ENCODE measurements at regions not wholly inside any gene's neighbourhood (a gene's known extent, or its start where the extent isn't known, plus 50 kb on each side); places are given as distances from the start of the nearest gene placed in this dataset.

- no peaks in the 10 kb centered on the region for H3K4me1 ChIP-seq
- H3K27ac ChIP-seq: no peak overlapping the region
- no peak overlapping the region for H3K4me3 ChIP-seq
- no peaks in the 10 kb centered on the region for H3K9me3 ChIP-seq
- no peak for DNase-seq (ENCODE audit: low spot score)
- TF ChIP-seq CTCF (IDR thresholded peaks at IDR 0.05): no peak
- no peaks in the 10 kb centered on the region for H3K36me3 ChIP-seq
- no peaks in the 10 kb centered on the region for H3K27me3 ChIP-seq
Observed at GRCh38 chr16:87240211-87241136, 76.7 kb downstream of the C16orf95 start.

GRCh38 chr16:87241137-87241771 lies 75.9 kb downstream of the C16orf95 start:
- Histone ChIP-seq H3K4me1 (no peaks in the 10 kb centered on the region), H3K9me3 (no peaks in the 10 kb centered on the region), H3K27me3 (no peaks in the 10 kb centered on the region), H3K4me3 (no peak overlapping the region), H3K36me3 (no peaks in the 10 kb centered on the region), H3K27ac (no peak overlapping the region)
- no peak for TF ChIP-seq CTCF (IDR thresholded peaks at IDR 0.05)
- DNase-seq (ENCODE audit: low spot score): no peak

GRCh38 chr16:87243478-87243877 lies 73.7 kb downstream of the C16orf95 start:
- Histone ChIP-seq H3K4me1 (no peaks in the 10 kb centered on the region), H3K36me3 (no peaks in the 10 kb centered on the region), H3K9me3 (no peaks in the 10 kb centered on the region), H3K27ac (no peak overlapping the region), H3K27me3 (no peaks in the 10 kb centered on the region), H3K4me3 (no peak overlapping the region)
- DNase-seq (ENCODE audit: low spot score): no peak
- no peak for TF ChIP-seq CTCF (IDR thresholded peaks at IDR 0.05)

- H3K4me3 ChIP-seq: no peak overlapping the region
- TF ChIP-seq CTCF (IDR thresholded peaks at IDR 0.05): no peak
- no peaks in the 10 kb centered on the region for H3K9me3 ChIP-seq
- H3K27me3 ChIP-seq: no peaks in the 10 kb centered on the region
- no peak for DNase-seq (ENCODE audit: low spot score)
- no peaks in the 10 kb centered on the region for H3K36me3 ChIP-seq
- H3K4me1 ChIP-seq: no peaks in the 10 kb centered on the region
- H3K27ac ChIP-seq: no peak overlapping the region
Observed at GRCh38 chr16:87244636-87245197, 72.5 kb downstream of the C16orf95 start.

GRCh38 chr16:87245511-87245910 lies 71.7 kb downstream of the C16orf95 start:
- no peak for TF ChIP-seq CTCF (IDR thresholded peaks at IDR 0.05)
- no peak for DNase-seq (ENCODE audit: low spot score)
- Histone ChIP-seq H3K36me3 (no peaks in the 10 kb centered on the region), H3K9me3 (no peaks in the 10 kb centered on the region), H3K4me3 (no peak overlapping the region), H3K27ac (no peak overlapping the region), H3K4me1 (no peaks in the 10 kb centered on the region), H3K27me3 (no peaks in the 10 kb centered on the region)
